ENCODE measurements at regions not wholly inside any gene's neighbourhood (a gene's known extent, or its start where the extent isn't known, plus 50 kb on each side); places are given as distances from the start of the nearest gene placed in this dataset.

GRCh38 chr22:25366408-25366807, 147.0 kb downstream of the CRYBB2 start:
- TF ChIP-seq CTCF (IDR thresholded peaks at IDR 0.05) (no peak), ZFX (IDR thresholded peaks at IDR 0.05; ENCODE audit: borderline replicate concordance) (no peak)

Data from 22Rv1 (cell line).